Activated T-helper 1 cell treated with anti-CD3 and anti-CD28 coated beads, Interleukin-12 subunit alpha, Interleukin-12 subunit beta, Interleukin-2, Interleukin-4 antibody, amounts not matched to agents 30 ng/mL and 10 ng/mL and 1 ng/mL, durations not matched to agents 14 hours and 24 hours and 36 hours (primary cell): ENCODE measurements at regions not wholly inside any gene's neighbourhood (a gene's known extent, or its start where the extent isn't known, plus 50 kb on each side); places are given as distances from the start of the nearest gene placed in this dataset.
A peak's percentile ranks its signal among the peaks of the same experiment; 100 is the strongest.

Experiments used
- DNase-seq: peaks from one replicate; pipeline ENCODE4 v3.0.0; 2021; ENCODE audit warnings: low spot score
- H3K27ac Mint-ChIP-seq: one replicate; pipeline ENCODE4 v1.8.0; 2021; ENCODE audit warnings: mild to moderate bottlenecking, mixed read lengths
- H3K27me3 Mint-ChIP-seq: one replicate; pipeline ENCODE4 v1.8.0; 2022; ENCODE audit warnings: mild to moderate bottlenecking, moderate library complexity, mixed read lengths; ENCODE audit not compliant: insufficient read depth
- H3K36me3 Mint-ChIP-seq: one replicate; pipeline ENCODE4 v1.8.0; 2021; ENCODE audit warnings: low read depth, mixed read lengths
- H3K4me1 Mint-ChIP-seq: one replicate; pipeline ENCODE4 v1.8.0; 2021; ENCODE audit warnings: low read depth, mixed read lengths
- H3K4me3 Mint-ChIP-seq: one replicate; pipeline ENCODE4 v1.8.0; 2021; ENCODE audit warnings: mild to moderate bottlenecking, moderate library complexity, mixed read lengths
- H3K9me3 Mint-ChIP-seq: one replicate; pipeline ENCODE4 v1.8.0; 2021; ENCODE audit warnings: mixed read lengths
- intact Hi-C: fragments of 100-400 bp; cut with micrococcal nuclease; formaldehyde crosslinking; loops from one replicate; pipeline ENCODE4 v1.15.1; 2024

DNA sequence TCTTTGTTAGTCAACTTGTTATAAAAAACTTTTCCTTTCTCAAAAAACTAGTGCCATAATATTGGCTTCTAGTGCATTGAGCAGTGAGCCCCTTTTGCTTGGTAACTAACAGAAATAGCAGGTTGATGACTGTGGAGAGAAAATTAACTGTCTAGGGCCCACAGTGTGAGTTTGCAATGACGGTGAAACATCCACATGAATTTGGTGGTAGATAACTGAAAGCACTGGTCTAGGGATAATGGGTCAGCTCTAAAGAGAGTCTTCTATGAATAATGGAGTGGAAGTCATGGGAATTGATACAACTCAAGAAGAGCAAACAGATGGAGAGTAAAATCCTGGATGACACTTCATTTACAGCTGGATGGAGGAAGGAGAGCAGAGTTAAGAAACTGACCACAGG, 245.4 kb downstream of the METTL4 start:
- H3K9me3 Mint-ChIP-seq = no peaks in the 10 kb centered on the region

DNA sequence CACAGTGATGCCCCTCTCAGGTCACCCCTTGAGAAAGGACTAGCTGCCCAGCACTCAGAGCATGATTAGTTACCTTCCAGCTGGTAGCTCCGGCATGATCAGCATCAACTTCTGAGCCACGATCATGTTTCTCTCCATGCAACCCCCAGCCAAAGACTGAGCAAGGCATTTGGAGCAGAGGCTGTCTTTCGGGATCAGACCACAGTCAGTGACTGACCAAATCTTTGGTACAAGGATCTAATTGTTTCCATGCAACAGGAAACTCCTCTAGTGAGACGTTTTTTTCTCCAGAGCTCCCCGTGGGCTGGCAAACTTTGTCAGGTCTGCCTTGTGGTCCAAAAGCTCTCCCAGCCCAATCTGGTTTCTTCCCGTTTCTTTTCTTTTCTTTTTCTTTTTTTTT, 244.3 kb downstream of the METTL4 start:
- no peaks in the 10 kb centered on the region for H3K36me3 Mint-ChIP-seq
- no peaks in the 10 kb centered on the region for H3K4me1 Mint-ChIP-seq
- intact Hi-C loops = no loop called here
- no peak overlapping the region for H3K4me3 Mint-ChIP-seq
- no peaks in the 10 kb centered on the region for H3K9me3 Mint-ChIP-seq
- no peak for DNase-seq
- H3K27ac Mint-ChIP-seq = no peak overlapping the region
- H3K27me3 Mint-ChIP-seq = peaks cover 2% of the 10 kb centered on the region

More for the DNA sequence above, 245.4 kb downstream of the METTL4 start:
- Mint-ChIP-seq H3K4me3 (no peak overlapping the region), H3K36me3 (no peaks in the 10 kb centered on the region), H3K27me3 (peaks cover 2% of the 10 kb centered on the region), H3K4me1 (no peaks in the 10 kb centered on the region), H3K27ac (no peak overlapping the region)
- intact Hi-C loops = no loop called here
- DNase-seq = no peak

DNA sequence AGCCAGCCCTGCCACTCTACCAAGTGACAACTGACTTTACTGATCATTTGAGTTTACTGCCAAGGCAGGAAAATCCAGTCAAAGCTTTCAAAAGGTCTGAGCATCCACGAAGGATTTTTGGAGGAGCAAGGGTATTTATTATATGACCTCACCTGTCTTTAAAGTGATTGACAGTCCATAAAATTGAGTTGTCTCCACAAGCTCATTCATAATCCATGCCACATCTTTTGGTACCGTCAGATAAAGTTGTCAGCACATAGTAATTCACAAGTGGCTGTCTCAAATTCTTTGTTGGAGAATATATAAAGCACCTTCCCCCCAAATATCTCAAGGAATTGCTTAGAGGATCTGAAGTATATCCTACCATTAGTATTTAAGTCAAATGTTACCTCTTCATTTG, 240.5 kb downstream of the METTL4 start:
- Mint-ChIP-seq H3K27me3 (no peaks in the 10 kb centered on the region), H3K27ac (no peak overlapping the region), H3K36me3 (no peaks in the 10 kb centered on the region), H3K9me3 (no peaks in the 10 kb centered on the region), H3K4me1 (no peaks in the 10 kb centered on the region), H3K4me3 (no peak overlapping the region)
- intact Hi-C loops = no loop called here
- DNase-seq = no peak

DNA sequence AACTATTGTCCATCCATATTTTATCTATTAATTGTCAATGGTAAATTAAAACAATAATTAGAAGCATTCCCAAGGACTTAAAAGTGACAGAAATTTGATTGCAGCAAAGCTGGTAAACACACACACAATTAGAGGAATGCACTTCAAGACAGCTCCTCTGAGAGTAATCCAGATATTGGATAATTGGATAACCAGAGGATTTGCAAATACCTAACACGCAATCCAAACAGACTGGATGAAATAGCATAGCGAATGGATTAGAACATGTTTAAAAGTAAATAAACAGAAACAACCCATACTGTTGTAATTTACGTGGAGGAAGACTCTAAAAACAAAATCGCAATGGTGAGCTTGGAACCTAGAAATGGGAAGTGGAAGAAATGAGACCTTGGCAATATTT, 239.8 kb downstream of the METTL4 start:
- intact Hi-C loops = no loop called here
- no peak overlapping the region for H3K27ac Mint-ChIP-seq
- no peaks in the 10 kb centered on the region for H3K4me1 Mint-ChIP-seq
- no peaks in the 10 kb centered on the region for H3K36me3 Mint-ChIP-seq
- H3K27me3 Mint-ChIP-seq = peaks cover 4% of the 10 kb centered on the region
- no peaks in the 10 kb centered on the region for H3K9me3 Mint-ChIP-seq
- H3K4me3 Mint-ChIP-seq = no peak overlapping the region
- no peak for DNase-seq

DNA sequence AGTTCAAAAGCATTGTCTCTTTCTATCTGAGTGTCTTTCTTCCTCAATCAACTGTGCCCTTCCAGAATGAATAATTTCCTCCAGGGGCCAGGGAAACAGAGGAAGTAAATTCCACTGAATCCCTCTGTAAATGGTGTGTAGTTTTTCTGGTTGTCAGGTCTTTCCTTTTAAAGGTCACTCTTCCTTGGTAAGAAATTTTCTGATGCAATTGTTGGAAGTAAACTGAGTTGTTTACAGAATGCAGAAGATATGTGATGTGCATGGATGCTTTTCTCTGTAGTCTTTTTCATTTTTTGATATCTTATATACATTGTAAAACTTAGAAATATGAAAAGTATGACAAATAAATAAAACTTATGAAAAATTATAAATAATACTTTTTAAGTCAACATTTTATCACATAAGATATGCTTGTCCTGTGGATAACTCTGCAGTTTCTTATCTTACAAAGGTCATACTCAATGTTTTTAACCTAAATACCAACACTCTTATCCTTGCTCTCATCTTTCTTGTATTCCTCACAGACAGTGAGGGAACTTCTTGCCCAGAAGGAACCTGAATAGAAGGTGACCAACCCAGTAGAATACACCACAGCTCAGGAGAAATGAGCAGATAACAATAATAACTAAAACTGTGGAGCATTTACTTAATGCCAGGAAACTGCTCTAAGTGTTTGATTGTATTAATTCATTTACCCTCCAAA, 234.5 kb downstream of the METTL4 start:
- intact Hi-C loops = loop anchor here (1.0 kb wide), 2 partner anchors 205 to 210 kb away; no protein-coding TSS in a partner anchor
- DNase-seq = no peak
- H3K4me3 Mint-ChIP-seq = no peak overlapping the region
- H3K27ac Mint-ChIP-seq = no peak overlapping the region
- H3K36me3 Mint-ChIP-seq = no peaks in the 10 kb centered on the region
- H3K4me1 Mint-ChIP-seq = peaks cover 5% of the 10 kb centered on the region
- H3K9me3 Mint-ChIP-seq = no peaks in the 10 kb centered on the region
- H3K27me3 Mint-ChIP-seq = peaks cover 4% of the 10 kb centered on the region

DNA sequence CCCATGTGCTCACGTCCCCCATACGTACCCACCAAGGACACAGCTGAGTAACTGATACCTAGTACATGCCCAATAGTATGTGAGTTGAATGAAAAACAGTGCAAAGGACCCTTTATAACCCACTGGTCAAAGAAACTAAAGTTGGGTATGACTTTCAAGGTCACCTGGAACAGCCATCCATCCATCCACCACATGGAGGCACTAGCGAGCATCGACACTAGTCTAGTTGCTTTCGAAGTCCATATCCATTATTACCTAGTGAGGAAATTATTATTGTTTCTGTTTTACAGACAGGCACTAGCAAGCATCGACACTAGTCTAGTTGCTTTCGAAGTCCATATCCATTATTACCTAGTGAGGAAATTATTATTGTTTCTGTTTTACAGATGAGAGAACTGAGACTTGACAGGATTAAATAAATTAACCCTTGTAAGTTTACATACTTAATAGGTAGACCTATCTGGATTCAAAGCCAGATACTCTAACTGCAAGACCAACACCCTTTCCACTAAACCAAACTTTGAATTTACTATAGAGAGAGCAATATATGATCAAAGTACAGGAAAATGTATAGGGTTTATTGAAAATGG, 233.7 kb downstream of the METTL4 start:
- Mint-ChIP-seq H3K27me3 (peaks cover 4% of the 10 kb centered on the region), H3K4me1 (peaks cover 5% of the 10 kb centered on the region), H3K9me3 (no peaks in the 10 kb centered on the region), H3K36me3 (no peaks in the 10 kb centered on the region), H3K4me3 (no peak overlapping the region), H3K27ac (no peak overlapping the region)
- DNase-seq = peak; percentile 1
- intact Hi-C loops = loop anchor here (1.0 kb wide), 2 partner anchors 205 to 210 kb away; no protein-coding TSS in a partner anchor

DNA sequence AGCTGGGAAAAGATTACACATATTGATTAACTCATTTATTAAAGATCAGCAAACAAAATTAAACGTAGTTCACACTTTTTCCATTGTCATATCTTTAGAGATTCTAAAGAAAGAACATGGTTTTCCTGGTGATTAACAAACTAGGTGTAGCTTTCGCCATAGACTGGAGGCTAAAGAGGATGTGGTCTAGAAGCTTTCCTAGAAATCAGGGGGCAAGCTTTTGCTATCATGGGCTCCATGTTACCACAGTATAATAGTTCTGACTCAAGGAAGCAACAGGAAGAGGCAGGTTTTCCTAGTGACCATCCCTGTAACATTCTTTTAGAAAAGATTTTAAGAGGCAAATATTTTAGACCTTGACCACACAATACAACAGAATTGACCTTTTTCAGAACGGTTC, 232.7 kb downstream of the METTL4 start:
- peaks cover 5% of the 10 kb centered on the region for H3K4me1 Mint-ChIP-seq
- H3K9me3 Mint-ChIP-seq = no peaks in the 10 kb centered on the region
- H3K27ac Mint-ChIP-seq = no peak overlapping the region
- no peak overlapping the region for H3K4me3 Mint-ChIP-seq
- DNase-seq = no peak
- intact Hi-C loops = no loop called here
- peaks cover 4% of the 10 kb centered on the region for H3K27me3 Mint-ChIP-seq
- no peaks in the 10 kb centered on the region for H3K36me3 Mint-ChIP-seq

DNA sequence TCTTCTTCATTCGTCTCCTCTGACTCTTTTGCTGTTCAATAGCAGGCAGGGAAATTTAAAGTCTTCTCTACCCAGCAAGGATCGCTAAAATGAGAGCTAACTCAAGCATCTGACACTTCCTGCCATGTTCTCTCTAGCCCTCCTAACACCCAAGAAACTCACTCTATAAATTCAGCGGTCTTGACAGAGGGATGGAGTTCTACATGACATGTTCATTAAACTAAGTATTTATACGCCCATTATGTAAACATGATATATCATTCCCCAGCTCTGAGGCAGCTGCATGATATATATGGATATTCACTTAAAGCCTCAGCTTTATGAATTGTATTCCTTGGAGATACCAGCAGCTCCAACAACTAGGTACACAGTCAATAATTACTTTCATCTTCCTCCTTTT, 231.0 kb downstream of the METTL4 start:
- no peak for DNase-seq
- Mint-ChIP-seq H3K4me1 (peaks cover 5% of the 10 kb centered on the region), H3K9me3 (no peaks in the 10 kb centered on the region), H3K27me3 (peaks cover 4% of the 10 kb centered on the region), H3K36me3 (no peaks in the 10 kb centered on the region), H3K4me3 (no peak overlapping the region), H3K27ac (no peak overlapping the region)
- intact Hi-C loops = no loop called here

DNA sequence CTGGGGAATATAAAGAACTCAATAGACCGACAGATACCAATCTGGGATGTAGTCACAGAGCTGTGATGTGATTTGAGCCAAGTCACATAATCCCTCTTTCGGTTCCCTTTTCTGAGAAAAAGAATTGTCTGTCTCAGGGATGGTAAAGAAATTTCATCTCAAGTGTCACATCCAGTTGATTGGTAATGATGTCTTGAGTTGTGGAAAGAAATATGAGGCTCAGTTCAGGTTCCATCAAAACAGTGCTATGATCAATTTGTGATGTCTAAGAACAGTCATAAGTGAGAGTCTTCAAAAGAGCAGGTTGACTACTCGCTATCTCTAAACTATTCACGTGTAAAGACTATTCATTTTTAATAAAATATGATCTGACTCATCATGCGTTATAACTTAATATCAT, 223.3 kb downstream of the METTL4 start:
- no peaks in the 10 kb centered on the region for H3K4me1 Mint-ChIP-seq
- H3K27ac Mint-ChIP-seq = no peak overlapping the region
- no peaks in the 10 kb centered on the region for H3K27me3 Mint-ChIP-seq
- H3K9me3 Mint-ChIP-seq = no peaks in the 10 kb centered on the region
- no peak overlapping the region for H3K4me3 Mint-ChIP-seq
- intact Hi-C loops = no loop called here
- H3K36me3 Mint-ChIP-seq = no peaks in the 10 kb centered on the region
- no peak for DNase-seq

DNA sequence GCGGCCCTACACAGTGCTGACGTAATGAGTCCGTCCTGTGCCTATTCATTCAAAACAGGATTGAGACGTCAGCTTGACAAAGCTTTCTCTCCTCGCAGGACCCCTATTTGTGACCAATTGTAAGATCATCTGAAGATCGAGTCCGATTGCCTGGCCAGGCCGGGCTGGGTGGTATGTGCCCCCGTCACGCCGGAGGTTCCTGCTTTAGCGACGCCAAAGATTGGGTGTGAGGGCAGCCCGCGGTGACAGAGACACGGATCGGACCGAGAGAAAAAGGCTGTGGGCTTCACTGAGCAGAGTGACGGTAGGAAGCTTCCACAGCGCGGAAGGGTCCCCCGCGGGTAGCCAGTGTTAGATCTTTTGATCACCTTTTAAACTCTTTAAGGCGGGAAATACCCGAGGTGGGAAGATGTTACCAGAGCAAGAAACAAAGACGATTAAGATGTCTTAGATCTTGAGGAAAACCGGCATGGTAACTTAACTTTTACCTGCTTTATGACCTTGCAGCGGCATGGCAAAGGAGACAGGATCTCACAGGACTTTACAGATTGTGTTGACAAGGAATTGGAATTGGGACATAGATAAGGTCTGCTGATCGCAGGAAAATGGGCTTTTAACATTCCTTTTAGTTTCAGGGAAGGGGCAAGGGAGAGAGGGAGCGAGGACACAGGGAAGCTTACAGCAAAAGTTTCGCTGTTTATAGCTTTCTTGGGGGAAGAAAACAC, 220.0 kb downstream of the METTL4 start:
- no peak for DNase-seq
- Mint-ChIP-seq H3K4me1 (no peaks in the 10 kb centered on the region), H3K4me3 (no peak overlapping the region), H3K27ac (no peak overlapping the region), H3K36me3 (no peaks in the 10 kb centered on the region), H3K9me3 (no peaks in the 10 kb centered on the region), H3K27me3 (no peaks in the 10 kb centered on the region)
- intact Hi-C loops = no loop called here

DNA sequence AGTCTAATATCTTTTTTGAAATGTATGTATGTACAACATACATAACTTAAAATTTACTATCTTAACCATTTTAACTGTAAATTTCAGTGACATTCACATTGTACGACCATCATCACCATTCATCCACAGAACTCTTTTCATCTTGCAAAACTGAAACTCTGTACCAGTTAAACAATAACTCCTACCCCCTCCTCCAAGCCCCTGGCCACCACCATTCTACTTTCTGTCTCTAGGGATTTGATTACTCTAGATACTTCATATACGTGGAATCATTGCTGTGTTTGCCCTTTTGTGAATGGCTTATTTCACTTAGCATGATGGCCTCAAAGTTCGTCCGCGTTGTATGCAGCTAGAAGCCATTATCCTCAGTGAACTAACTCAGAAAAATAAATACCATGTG, 217.0 kb downstream of the METTL4 start:
- intact Hi-C loops = no loop called here
- H3K4me1 Mint-ChIP-seq = no peaks in the 10 kb centered on the region
- no peak for DNase-seq
- no peaks in the 10 kb centered on the region for H3K27me3 Mint-ChIP-seq
- no peak overlapping the region for H3K4me3 Mint-ChIP-seq
- H3K9me3 Mint-ChIP-seq = no peaks in the 10 kb centered on the region
- H3K27ac Mint-ChIP-seq = no peak overlapping the region
- H3K36me3 Mint-ChIP-seq = no peaks in the 10 kb centered on the region

DNA sequence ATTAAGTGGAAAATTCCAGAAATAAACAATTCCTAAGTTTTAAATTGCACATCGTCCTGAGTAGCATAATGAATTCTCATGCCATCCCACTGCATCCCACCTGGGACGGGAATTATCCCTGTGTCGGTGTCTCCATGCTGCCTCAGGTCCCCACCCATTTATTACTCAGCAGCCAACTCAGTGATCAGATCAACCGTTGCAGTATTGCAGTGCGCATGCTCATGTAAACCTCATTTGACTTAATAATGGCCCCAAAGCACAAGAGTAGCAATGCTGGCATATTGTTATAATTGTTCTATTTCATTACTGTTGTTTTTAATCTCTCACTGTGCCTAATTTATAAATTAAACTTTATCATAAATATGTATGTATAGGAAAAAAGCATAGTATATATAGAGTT, 214.4 kb downstream of the METTL4 start:
- Mint-ChIP-seq H3K9me3 (no peaks in the 10 kb centered on the region), H3K4me3 (no peak overlapping the region), H3K27me3 (no peaks in the 10 kb centered on the region), H3K4me1 (no peaks in the 10 kb centered on the region), H3K36me3 (no peaks in the 10 kb centered on the region), H3K27ac (no peak overlapping the region)
- DNase-seq = no peak
- intact Hi-C loops = no loop called here

DNA sequence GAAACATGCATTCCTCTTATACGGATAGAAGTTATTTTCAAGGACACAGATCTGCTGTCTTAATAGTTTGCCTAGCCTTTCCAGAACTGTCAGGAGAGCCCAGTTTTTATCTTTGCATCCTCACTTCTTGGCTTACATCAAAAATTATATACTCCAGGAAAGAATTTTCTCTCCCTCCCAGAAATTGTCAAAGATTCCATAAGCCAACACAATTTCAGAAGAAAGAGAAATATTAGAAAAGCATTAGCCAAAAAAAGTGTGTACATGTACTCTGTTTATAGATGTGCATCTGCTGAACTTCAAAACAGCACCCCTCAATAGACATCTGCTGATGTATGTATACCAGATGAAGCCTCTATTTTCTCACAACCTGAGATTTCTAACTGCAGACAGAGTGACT, 210.4 kb downstream of the METTL4 start:
- intact Hi-C loops = no loop called here
- Mint-ChIP-seq H3K4me3 (no peak overlapping the region), H3K9me3 (no peaks in the 10 kb centered on the region), H3K4me1 (no peaks in the 10 kb centered on the region), H3K27me3 (peaks cover 4% of the 10 kb centered on the region), H3K27ac (no peak overlapping the region), H3K36me3 (no peaks in the 10 kb centered on the region)
- DNase-seq = no peak
